ENCODE measurements at regions not wholly inside any gene's neighbourhood (a gene's known extent, or its start where the extent isn't known, plus 50 kb on each side); places are given as distances from the start of the nearest gene placed in this dataset.

DNA sequence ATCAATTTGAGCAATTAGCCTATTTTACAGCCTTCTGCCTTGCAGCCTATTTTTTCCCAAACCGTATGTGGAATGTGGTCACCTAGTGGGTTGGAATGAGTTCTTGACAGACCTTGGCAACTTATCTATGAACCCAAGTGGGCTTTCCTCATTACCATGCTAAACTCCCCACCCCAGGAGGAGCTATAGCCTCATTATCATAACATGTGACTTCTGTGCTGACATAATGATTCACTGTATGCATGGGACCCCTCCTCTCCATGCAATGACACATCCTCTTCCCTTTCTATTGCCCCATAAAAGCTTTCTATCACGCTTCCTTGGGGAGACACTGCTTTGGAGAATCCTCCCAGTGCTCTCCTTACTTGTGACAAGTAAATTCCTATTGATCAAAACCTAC lies 83.5 kb upstream of the FHIT start:
- H3K4me1 Mint-ChIP-seq (ENCODE audit: low read depth) = no peaks in the 10 kb centered on the region
- peaks cover 4% of the 10 kb centered on the region; the same call in 1 of the 2 replicates for H3K9me3 Mint-ChIP-seq

DNA sequence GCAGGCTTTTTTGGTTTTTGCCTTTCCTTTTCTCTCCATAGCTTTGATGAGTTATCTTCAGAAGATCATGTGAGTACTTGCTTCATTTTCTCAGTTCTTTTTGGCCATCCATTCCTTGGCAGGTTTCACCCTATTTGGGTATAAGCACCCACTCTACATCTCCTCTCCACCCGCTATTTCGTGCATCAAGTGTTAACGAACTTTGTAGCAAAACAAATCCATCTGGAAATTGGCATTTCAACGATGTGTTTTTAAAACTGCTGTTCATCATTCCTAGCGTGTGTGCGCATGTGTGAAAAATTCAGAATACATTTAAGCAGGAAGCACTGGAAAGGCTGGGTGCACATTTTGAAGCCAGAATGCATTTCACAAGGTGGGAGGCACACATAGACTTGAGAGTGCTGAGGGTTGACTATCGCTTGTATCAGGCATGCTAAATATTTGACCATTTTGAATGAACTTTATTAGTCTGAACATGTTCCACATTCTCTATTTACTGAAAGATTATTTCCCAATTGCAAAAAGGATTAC lies 89.7 kb upstream of the FHIT start:
- TF ChIP-seq, protein P1, sequence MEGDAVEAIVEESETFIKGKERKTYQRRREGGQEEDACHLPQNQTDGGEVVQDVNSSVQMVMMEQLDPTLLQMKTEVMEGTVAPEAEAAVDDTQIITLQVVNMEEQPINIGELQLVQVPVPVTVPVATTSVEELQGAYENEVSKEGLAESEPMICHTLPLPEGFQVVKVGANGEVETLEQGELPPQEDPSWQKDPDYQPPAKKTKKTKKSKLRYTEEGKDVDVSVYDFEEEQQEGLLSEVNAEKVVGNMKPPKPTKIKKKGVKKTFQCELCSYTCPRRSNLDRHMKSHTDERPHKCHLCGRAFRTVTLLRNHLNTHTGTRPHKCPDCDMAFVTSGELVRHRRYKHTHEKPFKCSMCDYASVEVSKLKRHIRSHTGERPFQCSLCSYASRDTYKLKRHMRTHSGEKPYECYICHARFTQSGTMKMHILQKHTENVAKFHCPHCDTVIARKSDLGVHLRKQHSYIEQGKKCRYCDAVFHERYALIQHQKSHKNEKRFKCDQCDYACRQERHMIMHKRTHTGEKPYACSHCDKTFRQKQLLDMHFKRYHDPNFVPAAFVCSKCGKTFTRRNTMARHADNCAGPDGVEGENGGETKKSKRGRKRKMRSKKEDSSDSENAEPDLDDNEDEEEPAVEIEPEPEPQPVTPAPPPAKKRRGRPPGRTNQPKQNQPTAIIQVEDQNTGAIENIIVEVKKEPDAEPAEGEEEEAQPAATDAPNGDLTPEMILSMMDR (IDR thresholded peaks at IDR 0.05) = no peak
- H3K27me3 Mint-ChIP-seq (ENCODE audit: insufficient read depth) = no peaks in the 10 kb centered on the region; the same call in 1 of the 2 replicates
- no peak overlapping the region for H3K27ac Mint-ChIP-seq
- peaks cover 9% of the 10 kb centered on the region for H3K9me3 Mint-ChIP-seq
- H3K4me1 Mint-ChIP-seq (ENCODE audit: low read depth) = no peaks in the 10 kb centered on the region
- no peak overlapping the region for H3K4me3 Mint-ChIP-seq
- no peaks in the 10 kb centered on the region for H3K36me3 Mint-ChIP-seq (ENCODE audit: low read depth)
- no peak for DNase-seq

More for the DNA sequence above, 83.5 kb upstream of the FHIT start:
- TF ChIP-seq, protein P1 (IDR thresholded peaks at IDR 0.05) = no peak
- H3K27me3 Mint-ChIP-seq (ENCODE audit: insufficient read depth) = no peaks in the 10 kb centered on the region; the same call in 1 of the 2 replicates
- H3K36me3 Mint-ChIP-seq (ENCODE audit: low read depth) = no peaks in the 10 kb centered on the region
- no peak overlapping the region for H3K4me3 Mint-ChIP-seq
- no peak for DNase-seq
- no peak overlapping the region for H3K27ac Mint-ChIP-seq

DNA sequence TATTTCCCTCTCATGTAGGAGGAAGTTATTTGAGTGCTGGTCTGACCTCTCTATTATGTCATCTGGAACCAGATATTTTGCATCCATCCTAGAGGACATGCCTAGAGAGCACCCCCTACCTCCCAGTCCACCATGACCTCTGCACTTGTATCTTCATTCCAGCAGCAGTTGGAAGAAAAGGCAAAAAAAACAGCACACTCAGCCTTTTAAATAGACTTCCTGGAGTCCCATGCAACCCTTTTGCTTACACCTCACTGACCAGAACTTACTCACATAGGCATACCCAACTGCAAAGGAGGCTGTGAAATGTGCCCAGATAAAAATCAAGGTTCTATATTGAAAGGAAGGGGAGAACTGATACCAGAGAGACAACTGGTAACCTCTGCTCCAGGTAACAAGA lies 92.3 kb upstream of the FHIT start:
- H3K9me3 Mint-ChIP-seq = peaks cover 12% of the 10 kb centered on the region
- no peaks in the 10 kb centered on the region for H3K36me3 Mint-ChIP-seq (ENCODE audit: low read depth)
- H3K27me3 Mint-ChIP-seq (ENCODE audit: insufficient read depth) = no peaks in the 10 kb centered on the region; the same call in 1 of the 2 replicates
- H3K27ac Mint-ChIP-seq = no peak overlapping the region
- no peak for DNase-seq
- no peak overlapping the region for H3K4me3 Mint-ChIP-seq
- TF ChIP-seq, protein P1 (IDR thresholded peaks at IDR 0.05) = no peak
- no peaks in the 10 kb centered on the region for H3K4me1 Mint-ChIP-seq (ENCODE audit: low read depth)

DNA sequence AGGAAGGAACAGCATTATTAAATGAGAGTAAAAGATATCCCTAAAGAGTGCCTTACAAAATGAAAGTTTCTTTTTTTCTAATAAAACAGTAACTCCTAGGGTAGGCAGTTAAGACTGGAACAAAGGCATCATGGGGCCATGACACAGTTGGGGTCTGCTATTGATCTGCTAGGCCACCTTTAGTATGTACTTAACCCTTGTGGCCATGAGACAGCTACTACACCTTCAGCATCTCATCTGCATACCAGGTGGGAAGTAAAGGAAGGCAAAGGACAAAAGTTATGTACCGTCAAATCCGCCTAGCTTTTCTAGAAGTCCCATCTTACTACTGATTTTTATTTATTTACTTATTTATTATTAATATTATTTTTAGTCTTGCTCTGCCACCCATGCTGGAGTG lies 93.8 kb upstream of the FHIT start:
- no peak overlapping the region for H3K27ac Mint-ChIP-seq
- H3K36me3 Mint-ChIP-seq (ENCODE audit: low read depth) = no peaks in the 10 kb centered on the region
- peaks cover 17% of the 10 kb centered on the region for H3K9me3 Mint-ChIP-seq
- no peaks in the 10 kb centered on the region; the same call in 1 of the 2 replicates for H3K27me3 Mint-ChIP-seq (ENCODE audit: insufficient read depth)
- no peaks in the 10 kb centered on the region for H3K4me1 Mint-ChIP-seq (ENCODE audit: low read depth)
- TF ChIP-seq, protein P1 (IDR thresholded peaks at IDR 0.05) = no peak
- no peak for DNase-seq
- H3K4me3 Mint-ChIP-seq = no peak overlapping the region

DNA sequence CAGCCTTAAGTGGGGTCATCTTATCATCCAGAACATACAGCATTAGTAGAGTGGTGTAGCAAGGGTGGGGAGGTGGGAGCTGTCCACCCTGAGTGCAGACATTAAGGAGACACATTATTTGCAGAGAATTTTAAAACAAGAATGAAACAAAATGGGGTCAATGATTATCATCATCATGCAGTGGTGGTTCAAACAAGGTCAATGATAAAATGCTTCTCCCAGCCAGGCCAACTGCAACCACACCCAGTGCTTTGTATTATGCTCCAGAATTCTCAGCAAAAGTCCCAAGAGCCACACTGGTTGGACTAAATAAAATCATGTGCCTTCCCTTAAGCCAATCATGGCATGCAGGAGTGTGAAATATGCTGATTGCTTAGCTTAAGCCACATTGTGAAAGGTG lies 96.7 kb upstream of the FHIT start:
- Mint-ChIP-seq H3K36me3 (ENCODE audit: low read depth) (no peaks in the 10 kb centered on the region), H3K27me3 (ENCODE audit: insufficient read depth) (no peaks in the 10 kb centered on the region; the same call in 1 of the 2 replicates), H3K9me3 (peaks cover 23% of the 10 kb centered on the region), H3K4me3 (no peak overlapping the region), H3K27ac (no peak overlapping the region), H3K4me1 (ENCODE audit: low read depth) (no peaks in the 10 kb centered on the region)
- TF ChIP-seq, protein P1 (IDR thresholded peaks at IDR 0.05) = no peak
- no peak for DNase-seq

All from HFFc6 (cell line).